MM.1S (cell line): ENCODE measurements at regions not wholly inside any gene's neighbourhood (a gene's known extent, or its start where the extent isn't known, plus 50 kb on each side); places are given as distances from the start of the nearest gene placed in this dataset.

Source experiments
- CTCF ChIP-seq: fragments of 300-600 bp; sonication (generic); IDR thresholded peaks from 2 replicates; pipeline ENCODE4 v1.5.1; 2016; ENCODE audit warnings: antibody characterized with exemption, low read length, mixed read lengths
- EZH2 ChIP-seq: fragments of 300-600 bp; sonication (generic); optimal IDR thresholded peaks from 2 replicates; pipeline ENCODE3; 2017; ENCODE audit warnings: low read depth, mild to moderate bottlenecking, antibody characterized with exemption, low read length, mixed read lengths
- EZH2phosphoT487 ChIP-seq: fragments of 300-600 bp; sonication (generic); IDR thresholded peaks from 2 replicates; pipeline ENCODE4 v1.6.1; 2018; ENCODE audit warnings: antibody characterized with exemption, low read length

GRCh38 chr9:24824607-24825006 is 278.9 kb upstream of the IZUMO3 start:
- TF ChIP-seq CTCF (no peak), EZH2 (no peak), EZH2phosphoT487 (no peak)
